GM12875 (cell line): ENCODE measurements at regions not wholly inside any gene's neighbourhood (a gene's known extent, or its start where the extent isn't known, plus 50 kb on each side); places are given as distances from the start of the nearest gene placed in this dataset.

Experiments used
- H3K4me3 ChIP-seq: one replicate; pipeline ENCODE4 v1.5.1; 2011; ENCODE audit warnings: low read depth, low read length, control low read depth
- CTCF ChIP-seq: IDR thresholded peaks from 2 replicates; pipeline ENCODE4 v1.5.1; 2011; ENCODE audit warnings: low read depth, mild to moderate bottlenecking, control low read depth, inconsistent platforms, low read length, moderate library complexity, borderline replicate concordance; ENCODE audit not compliant: insufficient read depth

- TF ChIP-seq CTCF, result no peak
- H3K4me3 ChIP-seq, result no peak overlapping the region
These were observed 201.8 kb upstream of the RMST start for GRCh38 chr12:97260786-97261185.

GRCh38 chr12:97267166-97267565, 195.4 kb upstream of the RMST start:
- no peak for TF ChIP-seq CTCF
- H3K4me3 ChIP-seq, result no peak overlapping the region

- no peak overlapping the region for H3K4me3 ChIP-seq
- no peak for TF ChIP-seq CTCF
These were observed 194.9 kb upstream of the RMST start for GRCh38 chr12:97267594-97268202.

GRCh38 chr12:97272471-97272870, 190.1 kb upstream of the RMST start:
- TF ChIP-seq CTCF, result no peak
- H3K4me3 ChIP-seq, result no peak overlapping the region

- TF ChIP-seq CTCF, result no peak
- no peak overlapping the region for H3K4me3 ChIP-seq
These were observed 188.2 kb upstream of the RMST start for GRCh38 chr12:97274386-97274785.

- no peak overlapping the region for H3K4me3 ChIP-seq
- no peak for TF ChIP-seq CTCF
These were observed 187.3 kb upstream of the RMST start for GRCh38 chr12:97275256-97275655.

- no peak for TF ChIP-seq CTCF
- no peak overlapping the region for H3K4me3 ChIP-seq
These were observed 186.6 kb upstream of the RMST start for GRCh38 chr12:97275728-97276590.
